K562 (cell line): ENCODE measurements at regions not wholly inside any gene's neighbourhood (a gene's known extent, or its start where the extent isn't known, plus 50 kb on each side); places are given as distances from the start of the nearest gene placed in this dataset.

Experiments used
- ATF1 ChIP-seq, 2 experiments: fragments of 450-650 bp in 1 of 2; IDR thresholded peaks; 2 replicates each; pipeline ENCODE4 v1.6.1; 2016; ENCODE audit warnings: missing compliant biosample characterization in 1 of 2, missing genetic modification characterization in 1 of 2
- E2F1 ChIP-seq: sonication (generic); formaldehyde crosslinking; IDR thresholded peaks from 2 replicates; pipeline ENCODE4 v1.8.1; 2023; ENCODE audit warnings: mild to moderate bottlenecking, missing genetic modification reagents, moderate library complexity
- EZH2 ChIP-seq: IDR thresholded peaks from 2 replicates; pipeline ENCODE4 v1.6.1; 2012; ENCODE audit warnings: low read depth, mild to moderate bottlenecking, inconsistent platforms, low read length, borderline replicate concordance
- FOXM1 ChIP-seq, 2 experiments: fragments of 450-650 bp in 1 of 2; sonication (generic) in 1 of 2; formaldehyde crosslinking in 1 of 2; IDR thresholded peaks; 2 replicates each; pipeline versions ENCODE4 v1.6.1 to v1.9.0; 2017 to 2022; ENCODE audit warnings: low read depth in 2 of 2, mild to moderate bottlenecking in 2 of 2, missing genetic modification reagents in 1 of 2, moderate library complexity in 1 of 2
- HDAC2 ChIP-seq: fragments of 450-650 bp; IDR thresholded peaks from 2 replicates; pipeline ENCODE4 v1.6.1; 2016; ENCODE audit warnings: mild to moderate bottlenecking
- SP1 ChIP-seq: sonication (generic); formaldehyde crosslinking; IDR thresholded peaks from 2 replicates; pipeline ENCODE4 v1.8.1; 2022; ENCODE audit warnings: mild to moderate bottlenecking, missing genetic modification reagents
- ZBTB17 ChIP-seq: fragments of 450-650 bp; formaldehyde crosslinking; IDR thresholded peaks from 2 replicates; pipeline ENCODE4 v1.4.0; 2020; ENCODE audit warnings: mild to moderate bottlenecking
- ZNF324 ChIP-seq: fragments of 250-450 bp; sonication (Bioruptor Pico); IDR thresholded peaks from 2 replicates; pipeline ENCODE4 v1.4.0; 2020; ENCODE audit warnings: mild to moderate bottlenecking
- TF ChIP-seq, protein P1 (sequence below): sonication (generic); formaldehyde crosslinking; IDR thresholded peaks from 2 replicates; pipeline ENCODE4 v1.8.1; 2023; ENCODE audit warnings: mild to moderate bottlenecking, missing genetic modification reagents

- TF ChIP-seq E2F1 (CRISPR knock-in tag) (no peak), HDAC2 (no peak), ZNF324 (no peak), SP1 (CRISPR knock-in tag) (no peak), ZBTB17 (CRISPR knock-in tag) (no peak), EZH2 (no peak), FOXM1 (IDR thresholded peaks at IDR 0.05; ENCODE audit: low read depth) (no peak), FOXM1 (CRISPR knock-in tag; IDR thresholded peaks at IDR 0.05; ENCODE audit: low read depth) (no peak), ATF1 (CRISPR knock-in tag; IDR thresholded peaks at IDR 0.05) (no peak), ATF1 (tag; IDR thresholded peaks at IDR 0.05) (no peak)
- TF ChIP-seq, protein P1, sequence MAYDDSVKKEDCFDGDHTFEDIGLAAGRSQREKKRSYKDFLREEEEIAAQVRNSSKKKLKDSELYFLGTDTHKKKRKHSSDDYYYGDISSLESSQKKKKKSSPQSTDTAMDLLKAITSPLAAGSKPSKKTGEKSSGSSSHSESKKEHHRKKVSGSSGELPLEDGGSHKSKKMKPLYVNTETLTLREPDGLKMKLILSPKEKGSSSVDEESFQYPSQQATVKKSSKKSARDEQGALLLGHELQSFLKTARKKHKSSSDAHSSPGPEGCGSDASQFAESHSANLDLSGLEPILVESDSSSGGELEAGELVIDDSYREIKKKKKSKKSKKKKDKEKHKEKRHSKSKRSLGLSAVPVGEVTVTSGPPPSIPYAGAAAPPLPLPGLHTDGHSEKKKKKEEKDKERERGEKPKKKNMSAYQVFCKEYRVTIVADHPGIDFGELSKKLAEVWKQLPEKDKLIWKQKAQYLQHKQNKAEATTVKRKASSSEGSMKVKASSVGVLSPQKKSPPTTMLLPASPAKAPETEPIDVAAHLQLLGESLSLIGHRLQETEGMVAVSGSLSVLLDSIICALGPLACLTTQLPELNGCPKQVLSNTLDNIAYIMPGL = no peak
These were observed 103.3 kb downstream of the C5orf15 start for GRCh38 chr5:133865113-133865512.
